Gastrocnemius medialis (tissue), 4 donors: ENCODE measurements at regions not wholly inside any gene's neighbourhood (a gene's known extent, or its start where the extent isn't known, plus 50 kb on each side); places are given as distances from the start of the nearest gene placed in this dataset.

ENCODE experiments used
- POLR2A ChIP-seq, 2 donors: fragments of 450-650 bp; IDR thresholded peaks; one replicate each; pipeline ENCODE4 v1.6.1; 2017; ENCODE audit warnings: antibody characterized with exemption in 2 of 2, mild to moderate bottlenecking in 2 of 2, moderate library complexity in 2 of 2
- TF ChIP-seq, protein P1 (sequence below), 5 experiments: fragments of 450-650 bp in 3 of 5; fragments of 200-600 bp in 2 of 5; sonication (generic) in 2 of 5; IDR thresholded peaks in 4 of 5; conservative IDR thresholded peaks in 1 of 5; 1 replicate in 4 of 5; 2 replicates in 1 of 5; pipeline ENCODE4 v1.5.1; 2016 to 2019; ENCODE audit warnings: antibody characterized with exemption in 5 of 5, mild to moderate bottlenecking in 3 of 5, moderate library complexity in 3 of 5

DNA sequence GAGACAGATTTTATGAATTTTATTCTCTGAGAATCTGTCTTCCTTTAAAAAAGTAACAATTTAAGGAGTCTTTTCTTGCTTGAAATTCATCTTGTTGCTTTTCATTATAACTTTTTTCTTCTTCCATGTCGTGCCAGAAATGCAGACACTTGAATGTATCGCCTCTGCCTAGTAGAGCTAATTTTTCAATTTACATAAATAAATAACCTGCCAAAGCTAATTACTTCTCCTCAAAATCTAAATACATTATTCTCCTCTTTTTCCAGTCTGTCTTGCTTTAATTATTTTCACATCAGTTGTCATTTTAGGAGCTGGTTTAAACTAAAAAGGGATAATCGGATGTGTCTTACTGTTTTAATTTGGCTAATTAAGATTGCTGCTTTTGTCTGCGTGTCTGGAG, 711.1 kb upstream of the SEL1L start:
- no peak for TF ChIP-seq POLR2A (IDR thresholded peaks at IDR 0.05)
- TF ChIP-seq, protein P1, sequence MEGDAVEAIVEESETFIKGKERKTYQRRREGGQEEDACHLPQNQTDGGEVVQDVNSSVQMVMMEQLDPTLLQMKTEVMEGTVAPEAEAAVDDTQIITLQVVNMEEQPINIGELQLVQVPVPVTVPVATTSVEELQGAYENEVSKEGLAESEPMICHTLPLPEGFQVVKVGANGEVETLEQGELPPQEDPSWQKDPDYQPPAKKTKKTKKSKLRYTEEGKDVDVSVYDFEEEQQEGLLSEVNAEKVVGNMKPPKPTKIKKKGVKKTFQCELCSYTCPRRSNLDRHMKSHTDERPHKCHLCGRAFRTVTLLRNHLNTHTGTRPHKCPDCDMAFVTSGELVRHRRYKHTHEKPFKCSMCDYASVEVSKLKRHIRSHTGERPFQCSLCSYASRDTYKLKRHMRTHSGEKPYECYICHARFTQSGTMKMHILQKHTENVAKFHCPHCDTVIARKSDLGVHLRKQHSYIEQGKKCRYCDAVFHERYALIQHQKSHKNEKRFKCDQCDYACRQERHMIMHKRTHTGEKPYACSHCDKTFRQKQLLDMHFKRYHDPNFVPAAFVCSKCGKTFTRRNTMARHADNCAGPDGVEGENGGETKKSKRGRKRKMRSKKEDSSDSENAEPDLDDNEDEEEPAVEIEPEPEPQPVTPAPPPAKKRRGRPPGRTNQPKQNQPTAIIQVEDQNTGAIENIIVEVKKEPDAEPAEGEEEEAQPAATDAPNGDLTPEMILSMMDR (IDR thresholded peaks at IDR 0.05 in 4 of 5, conservative IDR thresholded peaks at IDR 0.05 in 1 of 5): no peak
